SHP77 (cell line): ENCODE measurements at regions not wholly inside any gene's neighbourhood (a gene's known extent, or its start where the extent isn't known, plus 50 kb on each side); places are given as distances from the start of the nearest gene placed in this dataset.

Source experiments
- DNase-seq, 2 experiments: peaks; one replicate each; lab custom pipeline; 2025; lab: John Stamatoyannopoulos, UW

GRCh38 chr10:131832056-131832685, 68.6 kb upstream of the PPP2R2D start:
- no peak for DNase-seq

DNA sequence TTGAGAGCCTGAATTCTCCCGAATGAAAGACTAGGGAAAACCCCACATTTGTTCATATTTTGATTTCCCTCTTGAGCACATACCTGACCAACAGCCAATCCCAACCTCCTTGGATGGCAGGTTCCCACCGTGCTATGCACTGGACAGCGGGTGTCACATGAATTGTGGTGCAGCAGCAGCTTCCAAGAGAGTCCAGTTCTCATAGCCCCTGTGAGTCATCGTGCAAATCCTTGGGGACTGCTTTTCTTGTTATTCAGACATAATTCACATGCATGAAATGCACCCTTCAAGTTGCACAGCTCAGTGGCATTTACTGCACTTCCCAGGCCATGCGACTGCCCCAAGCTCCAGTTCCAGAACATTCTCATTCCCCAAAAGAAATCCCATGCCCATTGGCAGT, 67.8 kb upstream of the PPP2R2D start:
- DNase-seq = no peak

- no peak for DNase-seq
Measured at GRCh38 chr10:131833446-131834080, 67.2 kb upstream of the PPP2R2D start.

DNA sequence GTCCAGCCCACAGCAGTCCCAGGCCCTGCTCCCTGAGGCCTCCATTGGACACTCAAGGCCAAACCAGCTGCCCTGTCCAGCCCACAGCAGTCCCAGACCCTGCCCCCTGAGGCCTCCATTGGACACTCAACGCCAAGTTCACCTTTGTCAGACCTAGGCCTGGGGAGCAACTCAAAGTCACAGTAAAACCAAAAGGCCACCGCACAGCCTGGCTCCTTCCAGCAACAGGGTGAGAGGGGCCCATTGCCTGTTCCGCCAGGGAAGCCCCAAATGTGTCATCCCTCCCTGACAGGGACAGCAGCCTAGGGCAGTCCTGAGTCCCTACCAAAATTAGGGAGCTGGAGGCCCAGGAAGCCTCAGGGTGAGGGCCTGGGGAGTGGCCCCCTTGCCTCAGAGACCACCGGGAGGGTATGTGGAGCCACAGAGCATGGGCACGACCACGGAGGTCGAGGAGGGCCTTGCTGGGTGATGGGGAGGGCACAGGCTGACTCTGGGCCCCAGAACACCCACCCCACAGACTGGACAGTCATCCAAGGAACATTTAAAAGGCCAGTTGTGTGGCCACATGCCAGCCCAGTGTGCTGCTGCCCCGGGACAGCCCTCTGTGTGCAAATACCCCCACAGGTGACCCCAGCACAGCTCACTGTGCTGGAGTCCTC, 66.5 kb upstream of the PPP2R2D start:
- no peak for DNase-seq

DNA sequence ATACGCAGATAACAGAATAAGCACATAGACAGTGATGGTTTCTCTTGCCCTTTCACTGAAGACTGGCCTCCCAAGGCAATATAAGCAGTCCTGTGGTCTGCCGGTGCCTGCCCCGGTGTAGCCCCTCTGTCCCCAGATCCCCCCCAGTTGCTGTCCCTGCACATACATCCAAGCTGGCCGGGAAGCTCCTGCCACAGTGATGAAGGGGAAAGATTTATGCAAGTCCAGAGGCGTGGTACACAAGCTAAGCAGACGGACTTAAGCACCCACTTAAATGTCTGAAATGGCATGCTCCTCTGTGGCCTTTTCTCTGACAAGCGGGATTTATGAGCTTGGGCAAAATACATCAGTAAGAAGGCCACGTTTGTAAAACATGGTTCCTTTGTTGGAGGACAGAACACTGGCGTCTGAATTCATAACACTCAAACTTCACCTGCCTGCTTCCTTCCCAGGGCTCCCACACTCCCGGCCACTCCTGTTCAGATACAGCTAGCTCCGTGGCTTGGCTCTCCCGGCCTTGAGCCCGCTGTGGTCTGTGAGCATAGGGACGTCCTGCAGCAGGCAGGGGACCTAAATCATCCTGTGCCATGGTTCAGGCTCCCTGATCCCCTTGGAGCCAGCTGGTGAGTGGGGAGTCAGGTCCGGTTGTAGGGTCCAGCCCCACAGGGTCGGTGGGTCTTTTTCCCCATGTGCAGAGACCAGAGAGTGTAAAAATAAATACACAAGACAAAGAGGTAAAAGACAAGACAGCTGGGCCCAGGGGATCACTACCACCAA, 61.7 kb upstream of the PPP2R2D start:
- DNase-seq = no peak

DNA sequence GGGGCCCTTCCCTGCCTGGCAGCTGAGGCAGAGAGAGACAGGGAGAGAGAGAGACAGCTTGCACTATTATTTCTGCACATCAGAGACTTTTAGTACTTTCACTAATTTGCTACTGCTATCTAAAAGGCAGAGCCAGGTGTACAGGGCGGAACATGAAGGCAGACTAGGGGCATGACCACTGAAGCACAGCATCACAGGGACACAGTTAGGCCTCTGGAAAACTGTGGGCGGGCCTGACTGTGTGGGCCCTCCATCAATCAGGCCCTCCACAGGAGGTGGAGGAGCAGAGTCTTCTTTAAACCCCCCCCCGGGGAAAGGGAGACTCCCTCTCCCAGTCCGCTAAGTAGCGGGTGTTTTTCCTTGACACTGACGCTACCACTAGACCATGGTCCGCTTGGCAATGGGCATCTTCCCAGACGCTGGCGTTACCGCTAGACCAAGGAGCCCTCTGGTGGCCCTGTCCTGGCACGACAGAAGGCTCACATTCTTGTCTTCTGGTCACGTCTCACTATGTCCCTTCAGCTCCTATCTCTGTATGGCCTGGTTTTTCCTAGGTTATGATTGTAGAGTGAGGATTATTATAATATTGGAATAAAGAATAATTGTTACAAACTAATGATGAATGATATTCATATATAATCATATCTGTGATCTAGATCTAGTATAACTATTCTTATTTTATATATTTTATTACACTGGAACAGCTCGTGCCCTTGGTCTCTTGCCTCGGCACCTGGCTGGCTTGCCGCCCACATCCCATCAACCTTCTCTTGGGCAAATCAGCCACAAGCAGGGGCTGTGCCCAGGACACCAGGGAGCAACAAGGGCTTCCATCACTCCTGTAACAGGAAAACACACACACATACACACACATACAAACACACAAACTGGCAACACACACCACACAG, 60.7 kb upstream of the PPP2R2D start:
- DNase-seq = peak; percentile 18 to 54

DNA sequence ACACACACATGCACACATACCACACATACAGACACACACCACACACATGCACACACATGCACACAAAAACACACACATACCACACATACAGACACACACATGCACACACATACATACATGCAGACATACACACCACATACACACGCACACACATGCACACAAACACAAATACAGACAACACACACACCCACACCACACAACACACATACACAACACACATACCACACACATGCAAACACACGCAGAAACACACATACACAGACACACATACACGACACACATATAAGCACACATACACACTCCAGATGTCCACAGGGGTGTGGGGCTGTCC, 60.1 kb upstream of the PPP2R2D start:
- DNase-seq = no peak

- no peak for DNase-seq
Measured at GRCh38 chr10:131841131-131841660, 59.6 kb upstream of the PPP2R2D start.

GRCh38 chr10:131841661-131842139, 59.1 kb upstream of the PPP2R2D start:
- DNase-seq = no peak

DNA sequence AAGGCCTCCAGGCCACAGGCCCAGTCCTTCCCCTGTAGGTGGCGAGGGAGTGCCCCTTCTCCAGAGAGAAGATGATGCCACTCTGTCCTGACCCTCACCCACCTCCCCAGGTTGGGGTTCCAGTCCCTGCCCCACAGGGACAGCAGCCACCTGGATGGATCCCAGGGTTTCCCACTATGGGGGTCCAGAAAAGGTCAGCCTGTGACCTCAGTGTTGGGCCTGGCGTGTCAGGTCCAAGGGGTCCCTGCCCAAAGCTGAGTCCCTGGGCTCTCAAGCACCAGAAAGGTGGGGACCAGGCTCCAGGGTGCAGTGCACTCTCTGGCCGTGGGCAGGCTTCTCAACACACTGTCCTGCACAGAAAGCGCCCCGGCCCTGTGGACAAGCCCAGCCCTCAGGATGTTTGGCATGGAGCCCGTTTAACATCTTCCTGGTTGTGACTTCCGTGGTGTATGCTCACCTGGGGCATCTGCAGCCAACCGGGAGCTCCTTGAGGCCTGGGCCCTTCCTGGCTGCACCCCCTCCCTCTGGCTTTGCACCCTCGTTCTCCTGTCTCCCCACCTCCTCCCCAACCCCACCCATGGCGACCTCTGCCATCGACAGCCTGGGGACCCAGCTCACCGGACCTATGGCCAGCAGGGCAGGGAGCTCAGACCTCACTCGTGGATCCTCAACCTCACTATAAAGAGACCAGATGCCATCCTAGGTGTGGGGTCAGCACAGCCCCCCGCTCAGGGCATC, 58.3 kb upstream of the PPP2R2D start:
- DNase-seq = no peak

GRCh38 chr10:131843089-131843595, 57.7 kb upstream of the PPP2R2D start:
- DNase-seq = no peak

DNA sequence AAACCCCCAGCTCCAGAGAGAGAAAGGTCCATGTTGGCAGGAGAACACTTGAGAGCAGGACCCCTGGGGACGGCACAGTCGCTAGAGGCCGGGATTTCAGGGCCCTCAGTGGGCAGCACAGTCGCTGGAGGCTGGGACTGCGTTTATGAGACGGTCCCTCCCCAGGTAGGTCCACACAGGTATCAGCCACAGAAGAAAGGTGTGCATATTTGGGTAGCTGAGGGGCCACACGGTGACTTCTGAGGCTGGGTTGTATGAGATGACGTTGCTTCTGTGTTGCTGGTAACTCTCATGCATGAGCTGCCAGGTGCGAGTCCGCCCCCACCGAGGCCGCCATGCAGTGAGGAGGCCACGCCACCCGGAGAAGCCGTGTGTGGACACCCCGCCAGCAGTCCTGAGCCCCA, 56.9 kb upstream of the PPP2R2D start:
- no peak for DNase-seq

- DNase-seq = no peak
Measured at GRCh38 chr10:131844529-131845084, 56.2 kb upstream of the PPP2R2D start.

DNA sequence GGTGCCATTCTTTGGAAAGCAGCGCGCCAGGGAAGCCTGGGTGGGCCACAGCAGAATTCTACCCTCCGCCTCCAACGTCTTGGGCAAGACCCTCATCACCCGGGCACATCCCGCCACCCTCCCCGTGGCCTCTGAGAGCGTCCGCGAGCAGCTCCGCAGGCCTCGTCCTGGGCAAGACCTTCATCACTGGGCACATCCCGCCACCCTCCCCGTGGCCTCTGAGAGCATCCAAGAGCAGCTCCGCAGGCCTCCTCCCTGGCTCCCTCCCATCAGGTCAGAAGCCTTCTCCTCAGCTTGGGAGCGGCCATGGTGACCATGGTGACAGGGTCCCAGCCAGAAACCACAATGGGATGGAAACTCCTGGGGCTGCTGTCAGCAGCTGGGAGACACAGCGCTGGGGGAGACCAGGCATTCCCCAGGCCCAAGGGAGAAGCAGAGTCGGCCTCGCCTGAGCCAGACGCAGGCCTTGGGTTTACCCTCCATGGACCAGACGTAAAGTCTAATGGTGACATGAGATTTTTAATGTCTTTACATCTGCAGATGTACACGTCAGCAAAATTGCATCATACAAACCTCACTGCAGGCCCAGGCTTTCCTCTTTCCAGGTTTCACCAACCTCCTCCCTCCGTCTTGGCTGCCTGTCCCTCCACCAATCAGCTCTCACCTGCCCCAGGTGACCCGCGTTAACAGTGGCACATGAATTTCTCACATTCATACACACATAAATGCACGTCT, 55.1 kb upstream of the PPP2R2D start:
- DNase-seq = no peak

DNA sequence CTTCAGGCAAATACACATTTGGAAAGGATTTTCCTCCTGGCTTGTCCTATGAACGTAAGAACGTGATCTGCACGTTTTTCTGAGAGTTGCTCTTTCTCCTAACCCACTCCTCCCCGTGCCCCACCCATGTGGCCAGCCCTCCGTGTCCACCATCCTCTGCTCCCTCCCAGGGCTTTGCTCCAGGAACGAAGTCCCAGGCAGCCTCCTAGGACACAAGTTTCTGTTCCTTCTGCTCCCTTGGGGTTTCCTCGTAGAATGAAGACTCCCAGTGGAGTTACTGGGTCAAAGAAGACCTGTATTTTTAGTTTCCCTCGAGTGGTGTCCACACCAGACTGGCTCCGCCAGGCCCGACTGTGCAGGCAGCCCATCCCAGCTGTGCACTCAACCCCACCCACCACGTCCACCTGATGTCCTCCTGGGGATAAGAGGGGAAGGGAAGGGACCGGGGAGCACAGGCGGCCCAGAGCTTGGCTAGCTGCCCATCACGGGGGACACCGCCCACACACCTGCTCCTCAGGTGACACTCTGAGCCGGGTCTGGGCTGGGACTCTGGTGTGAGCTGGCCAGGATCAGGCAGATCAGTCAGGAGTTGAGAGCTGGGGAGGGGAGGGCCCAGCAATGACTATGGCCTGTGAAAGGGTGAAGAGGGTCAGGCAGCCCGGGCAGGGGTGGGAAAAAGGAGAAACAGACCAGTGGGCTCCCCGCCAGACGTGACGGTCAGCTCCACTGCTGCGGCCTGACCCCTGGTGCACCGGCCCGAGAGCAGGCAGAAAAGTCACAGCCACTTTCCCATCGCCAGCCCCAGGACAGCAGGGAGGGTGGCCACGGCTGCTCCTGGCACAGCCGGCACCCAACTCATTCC, 54.3 kb upstream of the PPP2R2D start:
- DNase-seq = no peak

- no peak for DNase-seq
Measured at GRCh38 chr10:131847241-131847783, 53.5 kb upstream of the PPP2R2D start.

DNA sequence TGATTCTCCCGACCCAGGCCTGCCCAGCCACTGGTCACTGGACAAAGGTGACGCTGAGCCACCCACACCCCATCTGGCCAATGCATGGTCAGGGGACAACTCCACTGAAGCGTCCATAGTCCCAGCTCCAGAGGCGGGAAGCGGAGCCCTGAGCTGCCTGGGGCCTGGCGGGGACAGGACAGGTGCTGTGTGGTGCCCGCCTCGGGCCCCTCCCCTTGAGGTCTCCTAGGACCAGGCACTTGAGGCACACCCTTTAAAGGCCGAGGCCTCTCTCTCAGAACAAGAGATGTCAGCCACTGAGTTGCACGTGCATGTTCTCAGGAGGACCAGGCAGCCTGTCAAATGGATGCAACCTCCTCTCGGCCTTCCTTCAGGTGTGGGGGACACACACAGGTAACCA, 52.5 kb upstream of the PPP2R2D start:
- DNase-seq = no peak
